Neutrophil (primary cell): ENCODE measurements at regions not wholly inside any gene's neighbourhood (a gene's known extent, or its start where the extent isn't known, plus 50 kb on each side); places are given as distances from the start of the nearest gene placed in this dataset.

Experiments
- H3K27ac ChIP-seq: fragments of 200-600 bp; sonication (generic); 2 replicates; pipeline ENCODE4 v1.5.1; 2016; ENCODE audit warnings: mild to moderate bottlenecking, moderate library complexity
- H3K27me3 ChIP-seq: fragments of 200-600 bp; sonication (generic); 2 replicates; pipeline ENCODE4 v1.6.0; 2016; ENCODE audit warnings: mild to moderate bottlenecking
- H3K36me3 ChIP-seq: fragments of 200-600 bp; sonication (generic); 2 replicates; pipeline ENCODE4 v1.5.1; 2017
- H3K4me1 ChIP-seq, 2 experiments: fragments of 200-600 bp in 1 of 2; sonication (generic) in 1 of 2; 1 replicate in 1 of 2; 2 replicates in 1 of 2; pipeline versions ENCODE4 v1.5.1 to v1.6.1; 2013 to 2016; ENCODE audit warnings: low read depth in 1 of 2, low read length in 1 of 2, mild to moderate bottlenecking in 1 of 2, moderate library complexity in 1 of 2; ENCODE audit not compliant: control insufficient read depth in 1 of 2, insufficient read depth in 1 of 2
- H3K4me3 ChIP-seq, 2 experiments: fragments of 200-600 bp in 1 of 2; sonication (generic) in 1 of 2; 1 replicate in 1 of 2; 2 replicates in 1 of 2; pipeline ENCODE4 v1.5.1; 2013 to 2016; ENCODE audit warnings: low read depth in 1 of 2, low read length in 1 of 2, mild to moderate bottlenecking in 1 of 2, moderate library complexity in 1 of 2
- H3K9me3 ChIP-seq: fragments of 200-600 bp; sonication (generic); 2 replicates; pipeline ENCODE4 v1.5.1; 2016
- TF ChIP-seq, protein P1 (sequence below): fragments of 200-600 bp; sonication (generic); IDR thresholded peaks from 2 replicates; pipeline ENCODE4 v1.5.1; 2016; ENCODE audit warnings: antibody characterized with exemption

- H3K36me3 ChIP-seq: no peaks in the 10 kb centered on the region
- H3K9me3 ChIP-seq: no peaks in the 10 kb centered on the region
- H3K27ac ChIP-seq: no peak overlapping the region
- H3K27me3 ChIP-seq: no peaks in the 10 kb centered on the region
- TF ChIP-seq, protein P1, sequence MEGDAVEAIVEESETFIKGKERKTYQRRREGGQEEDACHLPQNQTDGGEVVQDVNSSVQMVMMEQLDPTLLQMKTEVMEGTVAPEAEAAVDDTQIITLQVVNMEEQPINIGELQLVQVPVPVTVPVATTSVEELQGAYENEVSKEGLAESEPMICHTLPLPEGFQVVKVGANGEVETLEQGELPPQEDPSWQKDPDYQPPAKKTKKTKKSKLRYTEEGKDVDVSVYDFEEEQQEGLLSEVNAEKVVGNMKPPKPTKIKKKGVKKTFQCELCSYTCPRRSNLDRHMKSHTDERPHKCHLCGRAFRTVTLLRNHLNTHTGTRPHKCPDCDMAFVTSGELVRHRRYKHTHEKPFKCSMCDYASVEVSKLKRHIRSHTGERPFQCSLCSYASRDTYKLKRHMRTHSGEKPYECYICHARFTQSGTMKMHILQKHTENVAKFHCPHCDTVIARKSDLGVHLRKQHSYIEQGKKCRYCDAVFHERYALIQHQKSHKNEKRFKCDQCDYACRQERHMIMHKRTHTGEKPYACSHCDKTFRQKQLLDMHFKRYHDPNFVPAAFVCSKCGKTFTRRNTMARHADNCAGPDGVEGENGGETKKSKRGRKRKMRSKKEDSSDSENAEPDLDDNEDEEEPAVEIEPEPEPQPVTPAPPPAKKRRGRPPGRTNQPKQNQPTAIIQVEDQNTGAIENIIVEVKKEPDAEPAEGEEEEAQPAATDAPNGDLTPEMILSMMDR: no peak
- H3K4me1 ChIP-seq: peaks cover 0 to 3% of the 10 kb centered on the region in 2 experiments
- no peak overlapping the region for H3K4me3 ChIP-seq
Observed at GRCh38 chr12:20210621-20211215, 157.6 kb upstream of the PDE3A start.

- no peak overlapping the region for H3K27ac ChIP-seq
- TF ChIP-seq, protein P1: no peak
- H3K9me3 ChIP-seq: no peaks in the 10 kb centered on the region
- H3K4me3 ChIP-seq: no peak overlapping the region
- H3K36me3 ChIP-seq: no peaks in the 10 kb centered on the region
- peaks cover 0 to 3% of the 10 kb centered on the region in 2 experiments for H3K4me1 ChIP-seq
- no peaks in the 10 kb centered on the region for H3K27me3 ChIP-seq
Observed at GRCh38 chr12:20211541-20211940, 156.8 kb upstream of the PDE3A start.

DNA sequence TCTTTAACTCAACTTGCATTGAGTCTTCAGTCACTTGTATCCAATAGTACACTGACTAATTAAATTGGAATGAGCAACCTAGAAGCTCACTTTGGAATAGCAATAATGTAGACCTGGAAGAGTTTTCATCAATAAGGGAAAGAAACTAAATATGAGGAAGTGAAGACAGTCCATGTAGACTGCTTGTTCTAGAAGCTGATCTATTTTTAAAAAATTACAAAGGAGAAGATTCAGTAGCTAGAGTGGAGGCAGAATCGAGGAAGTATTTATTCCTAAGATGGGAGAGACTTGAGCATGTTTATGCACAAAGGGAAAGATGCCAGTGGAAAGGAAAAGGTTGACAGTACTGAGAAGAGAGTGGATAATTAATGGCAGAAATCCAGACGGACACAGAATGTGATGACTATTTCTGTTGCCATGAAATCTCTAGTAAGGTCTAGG lies 156.3 kb upstream of the PDE3A start:
- H3K27me3 ChIP-seq: no peaks in the 10 kb centered on the region
- no peaks in the 10 kb centered on the region for H3K9me3 ChIP-seq
- no peak overlapping the region for H3K27ac ChIP-seq
- peaks cover 0 to 3% of the 10 kb centered on the region in 2 experiments for H3K4me1 ChIP-seq
- TF ChIP-seq, protein P1: no peak
- no peak overlapping the region for H3K4me3 ChIP-seq
- no peaks in the 10 kb centered on the region for H3K36me3 ChIP-seq

GRCh38 chr12:20212658-20213555 lies 155.4 kb upstream of the PDE3A start:
- peaks cover 0 to 3% of the 10 kb centered on the region in 2 experiments for H3K4me1 ChIP-seq
- H3K9me3 ChIP-seq: no peaks in the 10 kb centered on the region
- H3K27ac ChIP-seq: no peak overlapping the region
- no peak overlapping the region for H3K4me3 ChIP-seq
- H3K27me3 ChIP-seq: no peaks in the 10 kb centered on the region
- TF ChIP-seq, protein P1: no peak
- H3K36me3 ChIP-seq: no peaks in the 10 kb centered on the region

DNA sequence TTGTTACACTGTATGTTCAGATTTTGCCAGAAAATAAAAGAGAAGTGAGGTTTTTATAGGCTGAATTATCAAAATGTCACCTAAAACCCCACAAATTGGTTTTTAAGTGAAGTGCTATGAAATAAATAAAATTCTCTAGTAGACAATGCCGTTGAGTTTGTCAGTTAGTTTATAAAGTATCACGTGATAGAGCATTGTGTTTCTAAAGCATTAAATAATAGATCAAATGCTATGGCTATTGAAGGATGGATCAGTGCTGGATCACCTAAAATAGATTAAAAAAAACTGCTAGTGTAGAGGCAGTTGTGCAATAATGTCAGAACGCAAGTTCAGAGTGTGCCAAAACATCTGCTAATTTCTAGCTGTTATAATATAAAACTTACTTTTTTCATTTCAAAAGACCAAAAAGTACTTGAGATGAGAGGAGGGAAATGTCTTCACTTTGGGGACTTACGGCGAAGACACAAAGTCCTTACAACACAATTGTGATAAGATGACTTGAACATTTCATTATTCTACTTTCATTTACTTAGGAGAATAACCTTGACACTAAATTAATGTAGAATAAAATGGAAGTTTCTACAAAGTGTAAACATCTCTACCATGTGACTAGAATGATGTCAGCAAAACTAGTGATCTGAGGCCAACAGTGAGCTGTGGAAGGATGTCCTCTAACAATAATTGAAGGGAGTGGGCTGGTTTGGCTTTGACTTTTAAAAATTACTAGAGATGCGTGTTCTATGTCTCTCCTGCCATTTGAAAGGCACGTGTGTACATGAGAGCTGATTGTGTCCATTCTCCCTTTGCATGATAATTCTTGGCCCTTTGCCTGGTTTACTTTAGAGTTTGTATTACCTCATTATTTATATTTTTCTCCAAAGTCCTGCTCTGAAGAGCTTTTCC lies 154.4 kb upstream of the PDE3A start:
- TF ChIP-seq, protein P1: no peak
- H3K4me3 ChIP-seq: no peak overlapping the region
- no peaks in the 10 kb centered on the region for H3K9me3 ChIP-seq
- no peak overlapping the region for H3K27ac ChIP-seq
- H3K36me3 ChIP-seq: no peaks in the 10 kb centered on the region
- H3K27me3 ChIP-seq: no peaks in the 10 kb centered on the region
- H3K4me1 ChIP-seq: peaks cover 0 to 3% of the 10 kb centered on the region in 2 experiments
